Liver (tissue), 8 donors: ENCODE measurements at regions not wholly inside any gene's neighbourhood (a gene's known extent, or its start where the extent isn't known, plus 50 kb on each side); places are given as distances from the start of the nearest gene placed in this dataset.

Experiments
- DNase-seq: peaks from one replicate; pipeline ENCODE4 v3.0.0-alpha.2; 2017; ENCODE audit warnings: low spot score
- H3K27ac ChIP-seq, 2 donors: one replicate each; pipeline ENCODE4 v1.7.0; 2013; ENCODE audit warnings: inconsistent platforms in 2 of 2, low read length in 2 of 2, control low read depth in 1 of 2, low read depth in 1 of 2, mild to moderate bottlenecking in 1 of 2
- H3K27me3 ChIP-seq, 4 donors: one replicate each; pipeline versions ENCODE4 v1.6.1 to v1.7.0; 2013; ENCODE audit warnings: low read length in 3 of 4, inconsistent platforms in 1 of 4, mild to moderate bottlenecking in 1 of 4, moderate library complexity in 1 of 4; ENCODE audit not compliant: control insufficient read depth in 4 of 4, insufficient read depth in 4 of 4
- H3K36me3 ChIP-seq, 4 donors: one replicate each; pipeline versions ENCODE4 v1.6.1 to v1.7.0; 2013; ENCODE audit warnings: low read length in 3 of 4, mild to moderate bottlenecking in 3 of 4, low read depth in 1 of 4, moderate library complexity in 1 of 4; ENCODE audit not compliant: control insufficient read depth in 4 of 4, insufficient read depth in 3 of 4
- H3K4me1 ChIP-seq, 4 donors: one replicate each; pipeline versions ENCODE4 v1.6.1 to v1.7.0; 2013; ENCODE audit warnings: low read length in 3 of 4, mild to moderate bottlenecking in 3 of 4, moderate library complexity in 1 of 4; ENCODE audit not compliant: control insufficient read depth in 4 of 4, insufficient read depth in 4 of 4
- H3K4me3 ChIP-seq, 3 donors: one replicate each; pipeline versions ENCODE4 v1.6.1 to v1.7.0; 2013; ENCODE audit warnings: low read length in 3 of 3, control low read depth in 1 of 3, low read depth in 1 of 3, mild to moderate bottlenecking in 1 of 3
- H3K9ac ChIP-seq, 2 donors: one replicate each; pipeline ENCODE4 v1.7.0; 2013; ENCODE audit warnings: low read length in 2 of 2, mild to moderate bottlenecking in 2 of 2, moderate library complexity in 2 of 2, control low read depth in 1 of 2, low read depth in 1 of 2
- H3K9me3 ChIP-seq, 4 donors: one replicate each; pipeline versions ENCODE4 v1.6.1 to v1.7.0; 2013; ENCODE audit warnings: low read length in 3 of 4; ENCODE audit not compliant: control insufficient read depth in 4 of 4
- CTCF ChIP-seq: fragments of 150-350 bp; IDR thresholded peaks from 2 replicates; pipeline ENCODE4 v1.5.1; 2017; ENCODE audit warnings: improper control_type of control experiment, low read depth, low read length; ENCODE audit not compliant: missing input control
- EGR1 ChIP-seq, 2 donors: IDR thresholded peaks; 2 replicates each; pipeline ENCODE4 v1.6.1; 2016 to 2018; ENCODE audit warnings: antibody characterized with exemption in 2 of 2, low read depth in 2 of 2
- FOXA1 ChIP-seq: IDR thresholded peaks from 2 replicates; pipeline ENCODE4 v1.6.1; 2016; ENCODE audit warnings: antibody characterized with exemption
- FOXA2 ChIP-seq: IDR thresholded peaks from 2 replicates; pipeline ENCODE4 v1.6.1; 2016; ENCODE audit warnings: antibody characterized with exemption
- GABPA ChIP-seq, 2 donors: IDR thresholded peaks in 1 of 2; conservative IDR thresholded peaks in 1 of 2; 2 replicates each; pipeline ENCODE4 v1.6.1; 2016; ENCODE audit warnings: antibody characterized with exemption in 2 of 2, mild to moderate bottlenecking in 1 of 2, moderate library complexity in 1 of 2
- HNF4A ChIP-seq, 2 donors: conservative IDR thresholded peaks; 2 replicates each; pipeline ENCODE4 v1.6.1; 2016; ENCODE audit warnings: antibody characterized with exemption in 2 of 2, mild to moderate bottlenecking in 2 of 2
- HNF4G ChIP-seq: IDR thresholded peaks from 2 replicates; pipeline ENCODE4 v1.6.1; 2016; ENCODE audit warnings: antibody characterized with exemption
- JUND ChIP-seq, 2 donors: IDR thresholded peaks; 2 replicates each; pipeline ENCODE4 v1.6.1; 2016; ENCODE audit warnings: antibody characterized with exemption in 2 of 2
- NR2F2 ChIP-seq: IDR thresholded peaks from 2 replicates; pipeline ENCODE4 v1.6.1; 2016; ENCODE audit warnings: antibody characterized with exemption
- RAD21 ChIP-seq, 2 donors: IDR thresholded peaks; 2 replicates each; pipeline ENCODE4 v1.6.1; 2016; ENCODE audit warnings: antibody characterized with exemption in 2 of 2, mild to moderate bottlenecking in 2 of 2
- RXRA ChIP-seq, 2 donors: IDR thresholded peaks; 2 replicates each; pipeline ENCODE4 v1.6.1; 2017 to 2018; ENCODE audit warnings: antibody characterized with exemption in 2 of 2, mild to moderate bottlenecking in 1 of 2
- SP1 ChIP-seq: IDR thresholded peaks from 2 replicates; pipeline ENCODE4 v1.6.1; 2018; ENCODE audit warnings: antibody characterized with exemption, mild to moderate bottlenecking
- TAF1 ChIP-seq: conservative IDR thresholded peaks from 2 replicates; pipeline ENCODE4 v1.6.1; 2016; ENCODE audit warnings: antibody characterized with exemption, mild to moderate bottlenecking
- YY1 ChIP-seq: IDR thresholded peaks from 2 replicates; pipeline ENCODE4 v1.6.1; 2016; ENCODE audit warnings: antibody characterized with exemption, mild to moderate bottlenecking
- WGBS: extraction: QIAGEN DNeasy Blood & Tissue Kit; methylation state at CpG from one replicate; pipeline ENCODE4 v1.1.7; 2013; 5-methylcytosine and 5-hydroxymethylcytosine counted together
- TF ChIP-seq, protein P1 (sequence below): IDR thresholded peaks from 2 replicates; pipeline ENCODE4 v1.6.1; 2016; ENCODE audit warnings: antibody characterized with exemption, mild to moderate bottlenecking
- TF ChIP-seq, protein P2 (sequence below): IDR thresholded peaks from 2 replicates; pipeline ENCODE4 v1.6.1; 2016; ENCODE audit warnings: antibody characterized with exemption
- TF ChIP-seq, protein P3 (sequence below): IDR thresholded peaks from 2 replicates; pipeline ENCODE4 v1.6.1; 2016; ENCODE audit warnings: antibody characterized with exemption
- TF ChIP-seq, protein P4 (sequence below): IDR thresholded peaks from 2 replicates; pipeline ENCODE4 v1.6.1; 2016; ENCODE audit warnings: antibody characterized with exemption
- donor health status: healthy.
- donor health status: healthy.
- donor health status: healthy.
- donor health status: healthy.
- donor health status: healthy.

DNA sequence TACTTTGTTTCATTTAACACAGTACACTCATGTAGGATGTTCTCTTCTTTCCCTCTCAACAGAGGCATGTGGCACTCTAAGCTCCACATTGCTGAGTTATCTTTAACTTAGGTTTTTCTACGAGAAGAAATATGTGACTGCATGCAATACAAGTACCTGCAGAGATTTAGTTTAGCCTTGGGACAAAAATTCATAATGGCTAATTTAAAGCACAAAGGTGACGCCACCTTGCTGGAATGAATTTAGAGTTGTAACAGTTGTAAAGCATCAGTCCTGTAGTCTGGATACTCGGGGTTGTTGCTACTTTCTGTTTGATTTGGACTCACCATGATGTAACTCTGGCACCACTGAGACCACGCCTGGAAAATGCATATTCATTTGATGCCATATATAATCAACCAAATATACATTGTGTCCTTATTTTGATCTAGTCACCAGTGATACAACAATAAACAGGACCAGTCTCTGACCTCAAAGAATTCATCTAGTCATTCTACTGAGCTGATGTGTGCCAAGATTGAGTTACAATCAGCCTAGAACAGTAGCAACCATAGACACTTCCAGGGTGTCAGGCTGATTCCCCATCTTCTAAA is 451.0 kb upstream of the ZFP42 start:
- Histone ChIP-seq H3K9me3 (peaks cover 0 to 2% (median 0%) of the 10 kb centered on the region in 4 donors), H3K27me3 (no peaks in the 10 kb centered on the region), H3K36me3 (no peaks in the 10 kb centered on the region), H3K4me3 (no peak overlapping the region), H3K4me1 (no peaks in the 10 kb centered on the region), H3K27ac (no peak overlapping the region), H3K9ac (no peak overlapping the region)
- TF ChIP-seq HNF4G: no peak
- no peak for TF ChIP-seq CTCF
- no peak for TF ChIP-seq FOXA2
- no peak for TF ChIP-seq NR2F2
- WGBS: 64% methylated on average over 4 of the region's 4 CpGs
- no peak for DNase-seq

GRCh38 chr4:187547316-187547715 is 448.3 kb upstream of the ZFP42 start:
- H3K4me1 ChIP-seq: no peaks in the 10 kb centered on the region
- no peaks in the 10 kb centered on the region for H3K36me3 ChIP-seq
- no peak overlapping the region for H3K4me3 ChIP-seq
- no peak for DNase-seq
- H3K27me3 ChIP-seq: no peaks in the 10 kb centered on the region
- 54% methylated on average over 5 of the region's 5 CpGs for WGBS
- H3K9me3 ChIP-seq: no peaks in the 10 kb centered on the region
- H3K27ac ChIP-seq: no peak overlapping the region
- TF ChIP-seq CTCF (no peak), FOXA1 (no peak), HNF4A (conservative IDR thresholded peaks at IDR 0.05) (no peak), HNF4G (no peak), NR2F2 (no peak), RXRA (IDR thresholded peaks at IDR 0.05) (no peak), GABPA (IDR thresholded peaks at IDR 0.05 in 1 of 2, conservative IDR thresholded peaks at IDR 0.05 in 1 of 2) (no peak), JUND (IDR thresholded peaks at IDR 0.05) (no peak), FOXA2 (no peak), YY1 (no peak), TAF1 (no peak), EGR1 (IDR thresholded peaks at IDR 0.05; ENCODE audit: low read depth in 2 of 2) (no peak), SP1 (no peak), RAD21 (IDR thresholded peaks at IDR 0.05) (no peak)
- TF ChIP-seq, protein P1, sequence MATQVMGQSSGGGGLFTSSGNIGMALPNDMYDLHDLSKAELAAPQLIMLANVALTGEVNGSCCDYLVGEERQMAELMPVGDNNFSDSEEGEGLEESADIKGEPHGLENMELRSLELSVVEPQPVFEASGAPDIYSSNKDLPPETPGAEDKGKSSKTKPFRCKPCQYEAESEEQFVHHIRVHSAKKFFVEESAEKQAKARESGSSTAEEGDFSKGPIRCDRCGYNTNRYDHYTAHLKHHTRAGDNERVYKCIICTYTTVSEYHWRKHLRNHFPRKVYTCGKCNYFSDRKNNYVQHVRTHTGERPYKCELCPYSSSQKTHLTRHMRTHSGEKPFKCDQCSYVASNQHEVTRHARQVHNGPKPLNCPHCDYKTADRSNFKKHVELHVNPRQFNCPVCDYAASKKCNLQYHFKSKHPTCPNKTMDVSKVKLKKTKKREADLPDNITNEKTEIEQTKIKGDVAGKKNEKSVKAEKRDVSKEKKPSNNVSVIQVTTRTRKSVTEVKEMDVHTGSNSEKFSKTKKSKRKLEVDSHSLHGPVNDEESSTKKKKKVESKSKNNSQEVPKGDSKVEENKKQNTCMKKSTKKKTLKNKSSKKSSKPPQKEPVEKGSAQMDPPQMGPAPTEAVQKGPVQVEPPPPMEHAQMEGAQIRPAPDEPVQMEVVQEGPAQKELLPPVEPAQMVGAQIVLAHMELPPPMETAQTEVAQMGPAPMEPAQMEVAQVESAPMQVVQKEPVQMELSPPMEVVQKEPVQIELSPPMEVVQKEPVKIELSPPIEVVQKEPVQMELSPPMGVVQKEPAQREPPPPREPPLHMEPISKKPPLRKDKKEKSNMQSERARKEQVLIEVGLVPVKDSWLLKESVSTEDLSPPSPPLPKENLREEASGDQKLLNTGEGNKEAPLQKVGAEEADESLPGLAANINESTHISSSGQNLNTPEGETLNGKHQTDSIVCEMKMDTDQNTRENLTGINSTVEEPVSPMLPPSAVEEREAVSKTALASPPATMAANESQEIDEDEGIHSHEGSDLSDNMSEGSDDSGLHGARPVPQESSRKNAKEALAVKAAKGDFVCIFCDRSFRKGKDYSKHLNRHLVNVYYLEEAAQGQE: no peak
- TF ChIP-seq, protein P2, sequence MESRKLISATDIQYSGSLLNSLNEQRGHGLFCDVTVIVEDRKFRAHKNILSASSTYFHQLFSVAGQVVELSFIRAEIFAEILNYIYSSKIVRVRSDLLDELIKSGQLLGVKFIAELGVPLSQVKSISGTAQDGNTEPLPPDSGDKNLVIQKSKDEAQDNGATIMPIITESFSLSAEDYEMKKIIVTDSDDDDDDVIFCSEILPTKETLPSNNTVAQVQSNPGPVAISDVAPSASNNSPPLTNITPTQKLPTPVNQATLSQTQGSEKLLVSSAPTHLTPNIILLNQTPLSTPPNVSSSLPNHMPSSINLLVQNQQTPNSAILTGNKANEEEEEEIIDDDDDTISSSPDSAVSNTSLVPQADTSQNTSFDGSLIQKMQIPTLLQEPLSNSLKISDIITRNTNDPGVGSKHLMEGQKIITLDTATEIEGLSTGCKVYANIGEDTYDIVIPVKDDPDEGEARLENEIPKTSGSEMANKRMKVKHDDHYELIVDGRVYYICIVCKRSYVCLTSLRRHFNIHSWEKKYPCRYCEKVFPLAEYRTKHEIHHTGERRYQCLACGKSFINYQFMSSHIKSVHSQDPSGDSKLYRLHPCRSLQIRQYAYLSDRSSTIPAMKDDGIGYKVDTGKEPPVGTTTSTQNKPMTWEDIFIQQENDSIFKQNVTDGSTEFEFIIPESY: no peak
- TF ChIP-seq, protein P3, sequence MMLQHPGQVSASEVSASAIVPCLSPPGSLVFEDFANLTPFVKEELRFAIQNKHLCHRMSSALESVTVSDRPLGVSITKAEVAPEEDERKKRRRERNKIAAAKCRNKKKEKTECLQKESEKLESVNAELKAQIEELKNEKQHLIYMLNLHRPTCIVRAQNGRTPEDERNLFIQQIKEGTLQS: no peak
- TF ChIP-seq, protein P4, sequence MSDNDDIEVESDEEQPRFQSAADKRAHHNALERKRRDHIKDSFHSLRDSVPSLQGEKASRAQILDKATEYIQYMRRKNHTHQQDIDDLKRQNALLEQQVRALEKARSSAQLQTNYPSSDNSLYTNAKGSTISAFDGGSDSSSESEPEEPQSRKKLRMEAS: no peak
- H3K9ac ChIP-seq: no peak overlapping the region
